WERI-Rb-1 (cell line): ENCODE measurements at regions not wholly inside any gene's neighbourhood (a gene's known extent, or its start where the extent isn't known, plus 50 kb on each side); places are given as distances from the start of the nearest gene placed in this dataset.
"Not testable (repeated sequence)": the region's sequence is repeated elsewhere in the genome, so short reads cannot be mapped to it uniquely, and the experiment has no call there.

Source experiments
- DNase-seq: peaks from one replicate; pipeline ENCODE4 v3.0.0-alpha.2; 2020
- H3K27ac ChIP-seq: fragments of 250-450 bp; sonication (Bioruptor Pico); 2 replicates; pipeline ENCODE4 v1.5.1; 2020; ENCODE audit warnings: mild to moderate bottlenecking, moderate library complexity
- H3K27me3 ChIP-seq: fragments of 250-450 bp; sonication (Bioruptor Pico); 2 replicates; pipeline ENCODE4 v1.5.1; 2021; ENCODE audit warnings: mild to moderate bottlenecking, low read depth, moderate library complexity; ENCODE audit not compliant: insufficient read depth, severe bottlenecking
- H3K36me3 ChIP-seq: fragments of 250-450 bp; sonication (Bioruptor Pico); 2 replicates; pipeline ENCODE4 v1.5.1; 2020; ENCODE audit warnings: mild to moderate bottlenecking, moderate library complexity
- H3K4me3 ChIP-seq: 2 replicates; pipeline ENCODE4 v1.5.1; 2011; ENCODE audit warnings: low read depth, mild to moderate bottlenecking, control low read depth, low read length
- H3K9me3 ChIP-seq: fragments of 250-450 bp; sonication (Bioruptor Pico); 2 replicates; pipeline ENCODE4 v1.5.1; 2021; ENCODE audit warnings: mild to moderate bottlenecking, moderate library complexity; ENCODE audit not compliant: severe bottlenecking
- TF ChIP-seq, protein P1 (sequence below): IDR thresholded peaks from 2 replicates; pipeline ENCODE4 v1.5.1; 2011; ENCODE audit warnings: low read depth, mild to moderate bottlenecking, control low read depth, inconsistent platforms, low read length

DNA sequence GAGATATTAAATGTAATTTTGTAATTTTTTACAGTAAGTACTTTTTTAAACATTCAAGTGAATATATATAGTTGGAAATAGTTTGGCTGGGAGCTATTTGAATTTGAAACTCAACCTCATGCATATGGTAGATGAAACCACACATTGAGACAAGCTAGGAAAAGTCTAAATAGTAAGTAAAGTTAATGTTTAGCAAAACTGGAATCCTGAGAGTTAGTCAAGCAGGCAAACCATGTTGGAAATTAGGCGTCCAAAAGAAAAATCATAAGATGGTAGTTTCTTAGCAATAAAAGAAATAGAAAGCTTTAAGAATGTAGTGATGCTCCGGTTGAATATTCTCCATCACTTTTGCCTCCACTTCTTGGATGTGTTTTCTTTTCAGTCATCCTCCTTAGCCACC, 657.1 kb upstream of the CDH10 start:
- Histone ChIP-seq H3K27me3 (no peaks in the 10 kb centered on the region), H3K27ac (no peak overlapping the region), H3K4me3 (no peak overlapping the region), H3K9me3 (no peaks in the 10 kb centered on the region), H3K36me3 (no peaks in the 10 kb centered on the region)
- TF ChIP-seq, protein P1, sequence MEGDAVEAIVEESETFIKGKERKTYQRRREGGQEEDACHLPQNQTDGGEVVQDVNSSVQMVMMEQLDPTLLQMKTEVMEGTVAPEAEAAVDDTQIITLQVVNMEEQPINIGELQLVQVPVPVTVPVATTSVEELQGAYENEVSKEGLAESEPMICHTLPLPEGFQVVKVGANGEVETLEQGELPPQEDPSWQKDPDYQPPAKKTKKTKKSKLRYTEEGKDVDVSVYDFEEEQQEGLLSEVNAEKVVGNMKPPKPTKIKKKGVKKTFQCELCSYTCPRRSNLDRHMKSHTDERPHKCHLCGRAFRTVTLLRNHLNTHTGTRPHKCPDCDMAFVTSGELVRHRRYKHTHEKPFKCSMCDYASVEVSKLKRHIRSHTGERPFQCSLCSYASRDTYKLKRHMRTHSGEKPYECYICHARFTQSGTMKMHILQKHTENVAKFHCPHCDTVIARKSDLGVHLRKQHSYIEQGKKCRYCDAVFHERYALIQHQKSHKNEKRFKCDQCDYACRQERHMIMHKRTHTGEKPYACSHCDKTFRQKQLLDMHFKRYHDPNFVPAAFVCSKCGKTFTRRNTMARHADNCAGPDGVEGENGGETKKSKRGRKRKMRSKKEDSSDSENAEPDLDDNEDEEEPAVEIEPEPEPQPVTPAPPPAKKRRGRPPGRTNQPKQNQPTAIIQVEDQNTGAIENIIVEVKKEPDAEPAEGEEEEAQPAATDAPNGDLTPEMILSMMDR, result no peak
- no peak for DNase-seq

DNA sequence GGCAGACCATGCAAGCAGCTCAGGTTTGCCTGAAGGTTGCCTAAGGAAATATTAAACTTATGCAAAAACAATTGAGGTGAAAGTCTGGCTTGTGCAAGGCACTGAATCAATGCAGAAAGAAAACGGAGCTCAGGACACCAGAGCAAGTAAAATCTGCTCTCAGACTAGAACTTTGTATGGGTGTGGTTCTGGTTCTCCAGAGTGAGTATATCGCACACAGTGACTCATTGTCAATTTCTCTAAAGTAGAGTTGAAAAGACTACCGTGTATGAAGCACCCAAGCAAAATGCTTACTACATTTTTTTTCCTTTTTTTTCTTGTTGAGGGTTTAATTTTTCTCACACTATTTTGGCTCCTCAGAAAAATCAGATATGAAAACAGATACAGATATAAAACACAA, 650.3 kb upstream of the CDH10 start:
- TF ChIP-seq, protein P1, result no peak
- no peaks in the 10 kb centered on the region for H3K9me3 ChIP-seq
- H3K27ac ChIP-seq, result no peak overlapping the region
- H3K4me3 ChIP-seq, result no peak overlapping the region
- DNase-seq, result no peak
- H3K27me3 ChIP-seq, result no peaks in the 10 kb centered on the region
- H3K36me3 ChIP-seq, result no peaks in the 10 kb centered on the region

GRCh38 chr5:25289766-25290165, 645.0 kb upstream of the CDH10 start:
- H3K36me3 ChIP-seq, H3K9me3 ChIP-seq, H3K27me3 ChIP-seq, DNase-seq, H3K4me3 ChIP-seq, H3K27ac ChIP-seq: not testable (repeated sequence)

DNA sequence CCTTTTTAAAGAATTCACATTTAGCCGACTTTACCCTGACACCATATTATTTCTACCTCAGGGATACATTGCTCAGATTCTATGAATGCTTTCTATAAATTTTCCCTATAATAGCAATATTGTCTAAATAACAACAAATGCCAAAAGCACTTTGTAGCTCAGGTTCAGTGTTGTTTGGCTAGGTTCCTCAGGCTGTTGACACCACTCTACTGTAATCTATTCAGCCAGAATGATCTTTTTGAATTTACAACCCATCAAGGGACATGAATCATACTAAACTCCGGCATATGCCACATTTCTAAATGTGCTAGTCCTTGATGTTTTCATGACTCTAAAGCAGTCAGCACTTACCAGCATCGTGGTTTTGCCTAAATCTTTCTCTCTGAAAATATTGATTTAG, 641.5 kb upstream of the CDH10 start:
- H3K4me3 ChIP-seq, result no peak overlapping the region
- no peaks in the 10 kb centered on the region for H3K9me3 ChIP-seq
- TF ChIP-seq, protein P1, result no peak
- H3K36me3 ChIP-seq, result no peaks in the 10 kb centered on the region
- H3K27me3 ChIP-seq, result no peaks in the 10 kb centered on the region
- DNase-seq, result no peak
- no peak overlapping the region for H3K27ac ChIP-seq

DNA sequence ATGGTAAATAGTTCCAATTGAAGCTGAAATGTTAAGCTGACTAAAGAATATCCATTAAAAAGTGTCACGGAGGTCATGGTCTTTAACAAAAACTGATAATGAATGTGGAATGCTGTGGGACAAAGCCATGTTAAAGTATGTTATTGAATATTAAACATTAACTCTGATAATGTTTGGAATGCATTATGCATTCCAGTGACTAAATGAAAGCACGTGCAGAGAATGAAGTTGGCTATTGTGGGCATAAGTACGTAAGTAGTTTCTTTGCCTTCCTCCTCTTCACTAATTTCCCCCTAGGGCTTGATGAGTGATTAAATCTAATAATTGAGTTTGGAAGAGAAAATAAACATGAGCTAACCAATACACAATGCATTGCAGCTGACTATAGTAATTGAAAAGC, 640.4 kb upstream of the CDH10 start:
- Histone ChIP-seq H3K4me3 (no peak overlapping the region), H3K9me3 (no peaks in the 10 kb centered on the region), H3K27ac (no peak overlapping the region), H3K36me3 (no peaks in the 10 kb centered on the region), H3K27me3 (no peaks in the 10 kb centered on the region)
- no peak for DNase-seq
- TF ChIP-seq, protein P1, result no peak

DNA sequence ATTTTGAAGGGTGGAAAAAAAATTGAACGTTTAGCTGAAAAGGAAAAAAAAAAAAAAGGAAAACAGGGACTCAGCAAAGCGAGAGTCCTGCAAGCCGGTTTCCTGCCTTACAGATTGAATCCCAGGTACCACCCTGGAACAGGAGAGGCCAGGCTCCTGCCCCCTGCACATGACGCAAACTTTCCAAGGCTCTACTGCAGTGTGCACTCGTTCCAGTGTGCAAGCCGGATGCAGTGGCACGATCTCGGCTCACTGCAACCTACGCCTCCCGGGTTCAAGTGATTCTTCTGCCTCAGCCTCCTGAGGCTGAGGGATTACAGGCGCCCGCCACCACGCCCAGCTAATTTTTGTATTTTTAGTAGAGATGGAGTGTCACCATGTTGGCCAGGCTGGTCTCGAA, 618.7 kb upstream of the CDH10 start:
- H3K9me3 ChIP-seq, H3K4me3 ChIP-seq, H3K27ac ChIP-seq, DNase-seq, H3K36me3 ChIP-seq, H3K27me3 ChIP-seq: not testable (repeated sequence)

- H3K9me3 ChIP-seq, result peaks cover 2% of the 10 kb centered on the region
- no peaks in the 10 kb centered on the region for H3K27me3 ChIP-seq
- no peak overlapping the region for H3K27ac ChIP-seq
- H3K4me3 ChIP-seq, result no peak overlapping the region
- no peaks in the 10 kb centered on the region for H3K36me3 ChIP-seq
- TF ChIP-seq, protein P1, result no peak
- no peak for DNase-seq
These were observed 617.4 kb upstream of the CDH10 start for GRCh38 chr5:25262221-25262620.
